ENCODE measurements at regions not wholly inside any gene's neighbourhood (a gene's known extent, or its start where the extent isn't known, plus 50 kb on each side); places are given as distances from the start of the nearest gene placed in this dataset.

DNA sequence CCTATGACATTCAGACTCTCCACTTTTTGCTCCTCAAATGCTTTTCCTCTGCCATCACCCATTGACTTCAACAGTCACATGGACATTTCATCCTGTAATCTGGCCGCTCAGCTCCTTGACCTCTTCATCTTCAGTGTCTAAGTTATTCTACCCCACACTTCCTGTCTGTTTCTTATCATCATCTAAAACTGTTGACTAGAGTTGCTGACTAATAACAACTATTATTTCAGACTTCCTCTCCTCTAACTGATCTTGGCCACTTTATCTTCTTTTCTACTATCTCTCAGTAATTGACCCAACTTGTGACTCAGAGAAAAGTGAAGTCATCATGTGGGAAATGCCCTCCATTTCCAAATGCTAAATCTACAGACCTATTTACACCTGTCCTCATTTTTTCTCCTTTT, 254.7 kb upstream of the TRPC7 start (continued):
- TF ChIP-seq, protein P1, sequence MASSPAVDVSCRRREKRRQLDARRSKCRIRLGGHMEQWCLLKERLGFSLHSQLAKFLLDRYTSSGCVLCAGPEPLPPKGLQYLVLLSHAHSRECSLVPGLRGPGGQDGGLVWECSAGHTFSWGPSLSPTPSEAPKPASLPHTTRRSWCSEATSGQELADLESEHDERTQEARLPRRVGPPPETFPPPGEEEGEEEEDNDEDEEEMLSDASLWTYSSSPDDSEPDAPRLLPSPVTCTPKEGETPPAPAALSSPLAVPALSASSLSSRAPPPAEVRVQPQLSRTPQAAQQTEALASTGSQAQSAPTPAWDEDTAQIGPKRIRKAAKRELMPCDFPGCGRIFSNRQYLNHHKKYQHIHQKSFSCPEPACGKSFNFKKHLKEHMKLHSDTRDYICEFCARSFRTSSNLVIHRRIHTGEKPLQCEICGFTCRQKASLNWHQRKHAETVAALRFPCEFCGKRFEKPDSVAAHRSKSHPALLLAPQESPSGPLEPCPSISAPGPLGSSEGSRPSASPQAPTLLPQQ (tag by site-specific recombination; IDR thresholded peaks at IDR 0.05) = peak; percentile 58; the same call in 1 of the 2 replicates
- TF ChIP-seq, protein P2, sequence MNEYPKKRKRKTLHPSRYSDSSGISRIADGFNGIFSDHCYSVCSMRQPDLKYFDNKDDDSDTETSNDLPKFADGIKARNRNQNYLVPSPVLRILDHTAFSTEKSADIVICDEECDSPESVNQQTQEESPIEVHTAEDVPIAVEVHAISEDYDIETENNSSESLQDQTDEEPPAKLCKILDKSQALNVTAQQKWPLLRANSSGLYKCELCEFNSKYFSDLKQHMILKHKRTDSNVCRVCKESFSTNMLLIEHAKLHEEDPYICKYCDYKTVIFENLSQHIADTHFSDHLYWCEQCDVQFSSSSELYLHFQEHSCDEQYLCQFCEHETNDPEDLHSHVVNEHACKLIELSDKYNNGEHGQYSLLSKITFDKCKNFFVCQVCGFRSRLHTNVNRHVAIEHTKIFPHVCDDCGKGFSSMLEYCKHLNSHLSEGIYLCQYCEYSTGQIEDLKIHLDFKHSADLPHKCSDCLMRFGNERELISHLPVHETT (tag by site-specific recombination; IDR thresholded peaks at IDR 0.05) = 0 out of 2 replicates have a peak, but pooled peaks have one; percentile 19
- TF ChIP-seq ZNF266 (tag by site-specific recombination; IDR thresholded peaks at IDR 0.05; ENCODE audit: low read depth) (no peak), SP3 (tag by site-specific recombination; IDR thresholded peaks at IDR 0.05) (peak; percentile 22; the same call in 1 of the 2 replicates), ZNF837 (tag by site-specific recombination; IDR thresholded peaks at IDR 0.05) (no peak), ZNF560 (tag by site-specific recombination; IDR thresholded peaks at IDR 0.05; ENCODE audit: borderline replicate concordance) (no peak), EGR2 (tag by site-specific recombination; IDR thresholded peaks at IDR 0.05; ENCODE audit: low read depth) (no peak), ZBTB17 (tag by site-specific recombination; IDR thresholded peaks at IDR 0.05) (peak; percentile 38; the same call in 1 of the 2 replicates), SP7 (tag by site-specific recombination; IDR thresholded peaks at IDR 0.05) (peak; percentile 60), ZNF23 (tag by site-specific recombination; IDR thresholded peaks at IDR 0.05; ENCODE audit: borderline replicate concordance) (no peak), ZNF140 (tag by site-specific recombination; IDR thresholded peaks at IDR 0.05) (no peak), ZBTB8A (tag by site-specific recombination; IDR thresholded peaks at IDR 0.05) (no peak), SCRT1 (tag by site-specific recombination; IDR thresholded peaks at IDR 0.05; ENCODE audit: borderline replicate concordance) (no peak), ZNF670 (tag by site-specific recombination; IDR thresholded peaks at IDR 0.05; ENCODE audit: low read depth) (no peak), ZNF629 (tag by site-specific recombination; IDR thresholded peaks at IDR 0.05) (peak; percentile 68), GFI1B (tag by site-specific recombination; IDR thresholded peaks at IDR 0.05) (no peak)
- TF ChIP-seq, protein P3, sequence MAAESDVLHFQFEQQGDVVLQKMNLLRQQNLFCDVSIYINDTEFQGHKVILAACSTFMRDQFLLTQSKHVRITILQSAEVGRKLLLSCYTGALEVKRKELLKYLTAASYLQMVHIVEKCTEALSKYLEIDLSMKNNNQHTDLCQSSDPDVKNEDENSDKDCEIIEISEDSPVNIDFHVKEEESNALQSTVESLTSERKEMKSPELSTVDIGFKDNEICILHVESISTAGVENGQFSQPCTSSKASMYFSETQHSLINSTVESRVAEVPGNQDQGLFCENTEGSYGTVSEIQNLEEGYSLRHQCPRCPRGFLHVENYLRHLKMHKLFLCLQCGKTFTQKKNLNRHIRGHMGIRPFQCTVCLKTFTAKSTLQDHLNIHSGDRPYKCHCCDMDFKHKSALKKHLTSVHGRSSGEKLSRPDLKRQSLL (tag by site-specific recombination; IDR thresholded peaks at IDR 0.05) = no peak
- TF ChIP-seq, protein P4, sequence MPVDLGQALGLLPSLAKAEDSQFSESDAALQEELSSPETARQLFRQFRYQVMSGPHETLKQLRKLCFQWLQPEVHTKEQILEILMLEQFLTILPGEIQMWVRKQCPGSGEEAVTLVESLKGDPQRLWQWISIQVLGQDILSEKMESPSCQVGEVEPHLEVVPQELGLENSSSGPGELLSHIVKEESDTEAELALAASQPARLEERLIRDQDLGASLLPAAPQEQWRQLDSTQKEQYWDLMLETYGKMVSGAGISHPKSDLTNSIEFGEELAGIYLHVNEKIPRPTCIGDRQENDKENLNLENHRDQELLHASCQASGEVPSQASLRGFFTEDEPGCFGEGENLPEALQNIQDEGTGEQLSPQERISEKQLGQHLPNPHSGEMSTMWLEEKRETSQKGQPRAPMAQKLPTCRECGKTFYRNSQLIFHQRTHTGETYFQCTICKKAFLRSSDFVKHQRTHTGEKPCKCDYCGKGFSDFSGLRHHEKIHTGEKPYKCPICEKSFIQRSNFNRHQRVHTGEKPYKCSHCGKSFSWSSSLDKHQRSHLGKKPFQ (tag by site-specific recombination; IDR thresholded peaks at IDR 0.05) = no peak
- TF ChIP-seq, protein P5, sequence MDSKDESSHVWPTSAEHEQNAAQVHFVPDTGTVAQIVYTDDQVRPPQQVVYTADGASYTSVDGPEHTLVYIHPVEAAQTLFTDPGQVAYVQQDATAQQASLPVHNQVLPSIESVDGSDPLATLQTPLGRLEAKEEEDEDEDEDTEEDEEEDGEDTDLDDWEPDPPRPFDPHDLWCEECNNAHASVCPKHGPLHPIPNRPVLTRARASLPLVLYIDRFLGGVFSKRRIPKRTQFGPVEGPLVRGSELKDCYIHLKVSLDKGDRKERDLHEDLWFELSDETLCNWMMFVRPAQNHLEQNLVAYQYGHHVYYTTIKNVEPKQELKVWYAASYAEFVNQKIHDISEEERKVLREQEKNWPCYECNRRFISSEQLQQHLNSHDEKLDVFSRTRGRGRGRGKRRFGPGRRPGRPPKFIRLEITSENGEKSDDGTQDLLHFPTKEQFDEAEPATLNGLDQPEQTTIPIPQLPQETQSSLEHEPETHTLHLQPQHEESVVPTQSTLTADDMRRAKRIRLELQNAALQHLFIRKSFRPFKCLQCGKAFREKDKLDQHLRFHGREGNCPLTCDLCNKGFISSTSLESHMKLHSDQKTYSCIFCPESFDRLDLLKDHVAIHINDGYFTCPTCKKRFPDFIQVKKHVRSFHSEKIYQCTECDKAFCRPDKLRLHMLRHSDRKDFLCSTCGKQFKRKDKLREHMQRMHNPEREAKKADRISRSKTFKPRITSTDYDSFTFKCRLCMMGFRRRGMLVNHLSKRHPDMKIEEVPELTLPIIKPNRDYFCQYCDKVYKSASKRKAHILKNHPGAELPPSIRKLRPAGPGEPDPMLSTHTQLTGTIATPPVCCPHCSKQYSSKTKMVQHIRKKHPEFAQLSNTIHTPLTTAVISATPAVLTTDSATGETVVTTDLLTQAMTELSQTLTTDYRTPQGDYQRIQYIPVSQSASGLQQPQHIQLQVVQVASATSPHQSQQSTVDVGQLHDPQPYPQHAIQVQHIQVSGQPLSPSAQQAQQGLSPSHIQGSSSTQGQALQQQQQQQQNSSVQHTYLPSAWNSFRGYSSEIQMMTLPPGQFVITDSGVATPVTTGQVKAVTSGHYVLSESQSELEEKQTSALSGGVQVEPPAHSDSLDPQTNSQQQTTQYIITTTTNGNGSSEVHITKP (tag by site-specific recombination; IDR thresholded peaks at IDR 0.05) = no peak

All from HEK293 (cell line).